Upper lobe of right lung (tissue), 1 donor: ENCODE measurements at regions not wholly inside any gene's neighbourhood (a gene's known extent, or its start where the extent isn't known, plus 50 kb on each side); places are given as distances from the start of the nearest gene placed in this dataset.

Experiments used
- ATAC-seq: fragments of 200-7000 bp; cut with Tn5 transposase; one replicate; pipeline ENCODE4 v1.9.1; 2020; ENCODE audit warnings: mild to moderate bottlenecking, moderate library complexity
- DNase-seq: peaks from one replicate; pipeline ENCODE4 v3.0.0-alpha.2; 2020
- H3K27ac ChIP-seq: fragments of 200-600 bp; one replicate; pipeline ENCODE4 v1.8.0; 2022
- H3K27me3 ChIP-seq: fragments of 200-600 bp; one replicate; pipeline ENCODE4 v1.8.0; 2022; ENCODE audit warnings: mild to moderate bottlenecking
- H3K36me3 ChIP-seq: fragments of 200-600 bp; one replicate; pipeline ENCODE4 v1.8.0; 2022
- H3K4me1 ChIP-seq: fragments of 200-600 bp; one replicate; pipeline ENCODE4 v1.8.0; 2022
- H3K4me3 ChIP-seq: fragments of 200-600 bp; one replicate; pipeline ENCODE4 v1.8.0; 2022; ENCODE audit warnings: mild to moderate bottlenecking
- H3K9me3 ChIP-seq: fragments of 200-600 bp; one replicate; pipeline ENCODE4 v1.8.0; 2022
- intact Hi-C: fragments of 100-400 bp; cut with DNase I; formaldehyde crosslinking; loops from one replicate; pipeline ENCODE4 v1.11.0; 2022
- TF ChIP-seq, protein P1 (sequence below): fragments of 200-600 bp; IDR thresholded peaks from one replicate; pipeline ENCODE4 v1.8.0; 2022; ENCODE audit warnings: antibody characterized with exemption
- donor health status: DM: no; HTN: yes; CAD: no; lungs with severe emphysema.

DNA sequence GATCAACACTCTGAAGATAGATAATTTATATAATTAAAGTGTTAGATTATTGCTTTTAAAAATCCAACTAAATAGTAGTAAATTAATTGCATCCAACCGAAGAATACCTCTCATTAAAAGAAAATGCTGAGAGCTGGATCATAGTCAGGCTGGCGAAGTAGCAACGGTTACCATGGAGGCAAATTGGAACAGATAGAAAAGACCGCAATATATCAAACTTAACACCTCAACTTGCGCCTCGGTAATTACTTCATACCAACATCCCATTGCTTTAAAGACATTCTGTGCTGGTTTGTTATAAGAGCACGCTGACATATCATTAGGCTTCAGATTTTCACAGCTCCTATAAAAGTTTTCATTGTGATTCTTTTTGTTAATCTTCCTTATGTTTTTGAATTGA lies 183.8 kb upstream of the ZC3H15 start:
- Histone ChIP-seq H3K9me3 (no peaks in the 10 kb centered on the region), H3K27me3 (no peaks in the 10 kb centered on the region), H3K4me3 (no peak overlapping the region), H3K27ac (no peak overlapping the region), H3K36me3 (no peaks in the 10 kb centered on the region), H3K4me1 (no peaks in the 10 kb centered on the region)
- DNase-seq (no peak), ATAC-seq (no peak)
- TF ChIP-seq, protein P1, sequence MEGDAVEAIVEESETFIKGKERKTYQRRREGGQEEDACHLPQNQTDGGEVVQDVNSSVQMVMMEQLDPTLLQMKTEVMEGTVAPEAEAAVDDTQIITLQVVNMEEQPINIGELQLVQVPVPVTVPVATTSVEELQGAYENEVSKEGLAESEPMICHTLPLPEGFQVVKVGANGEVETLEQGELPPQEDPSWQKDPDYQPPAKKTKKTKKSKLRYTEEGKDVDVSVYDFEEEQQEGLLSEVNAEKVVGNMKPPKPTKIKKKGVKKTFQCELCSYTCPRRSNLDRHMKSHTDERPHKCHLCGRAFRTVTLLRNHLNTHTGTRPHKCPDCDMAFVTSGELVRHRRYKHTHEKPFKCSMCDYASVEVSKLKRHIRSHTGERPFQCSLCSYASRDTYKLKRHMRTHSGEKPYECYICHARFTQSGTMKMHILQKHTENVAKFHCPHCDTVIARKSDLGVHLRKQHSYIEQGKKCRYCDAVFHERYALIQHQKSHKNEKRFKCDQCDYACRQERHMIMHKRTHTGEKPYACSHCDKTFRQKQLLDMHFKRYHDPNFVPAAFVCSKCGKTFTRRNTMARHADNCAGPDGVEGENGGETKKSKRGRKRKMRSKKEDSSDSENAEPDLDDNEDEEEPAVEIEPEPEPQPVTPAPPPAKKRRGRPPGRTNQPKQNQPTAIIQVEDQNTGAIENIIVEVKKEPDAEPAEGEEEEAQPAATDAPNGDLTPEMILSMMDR = no peak
- intact Hi-C loops = no loop called here

DNA sequence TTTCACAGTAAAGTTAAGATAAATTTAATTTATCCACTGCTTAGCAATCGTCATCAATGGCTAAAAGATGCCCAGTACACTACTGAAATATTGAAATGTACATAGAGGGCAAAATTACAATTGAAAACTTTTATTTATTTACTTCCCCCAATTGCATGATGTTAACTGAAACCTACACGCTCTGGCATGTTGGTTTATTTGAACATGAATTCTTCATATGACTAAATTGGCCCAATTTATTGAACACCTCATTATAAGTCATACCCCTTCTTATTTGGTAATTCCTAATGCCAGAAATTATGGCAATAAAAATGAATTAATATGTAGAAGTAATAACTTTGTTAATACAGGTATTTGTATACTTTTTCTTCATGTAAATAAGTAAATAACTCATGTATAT lies 183.0 kb upstream of the ZC3H15 start:
- no peak for ATAC-seq
- TF ChIP-seq, protein P1 = no peak
- no peaks in the 10 kb centered on the region for H3K36me3 ChIP-seq
- H3K27ac ChIP-seq = no peak overlapping the region
- no peaks in the 10 kb centered on the region for H3K9me3 ChIP-seq
- no peaks in the 10 kb centered on the region for H3K27me3 ChIP-seq
- no peak overlapping the region for H3K4me3 ChIP-seq
- no peaks in the 10 kb centered on the region for H3K4me1 ChIP-seq
- no peak for DNase-seq
- intact Hi-C loops = no loop called here

DNA sequence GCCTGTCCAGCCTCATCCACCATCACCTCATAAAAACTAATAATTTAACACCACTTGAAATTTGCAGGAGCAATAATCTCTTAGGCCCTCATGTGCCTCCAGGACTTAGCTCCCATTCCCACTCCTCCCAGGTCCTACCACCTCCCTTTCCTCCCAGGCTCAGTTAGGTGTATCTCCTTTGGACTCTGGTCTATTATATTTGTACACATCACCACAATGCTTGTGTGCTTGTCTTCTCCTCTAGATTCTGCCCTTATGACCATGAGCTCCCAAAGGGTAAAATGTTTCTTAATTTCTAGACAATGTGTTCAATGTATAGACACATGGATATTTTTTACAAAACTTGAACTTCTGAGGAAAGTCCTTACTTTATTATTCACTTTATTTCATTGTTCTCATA lies 182.0 kb upstream of the ZC3H15 start:
- no peak overlapping the region for H3K27ac ChIP-seq
- no peaks in the 10 kb centered on the region for H3K36me3 ChIP-seq
- intact Hi-C loops = no loop called here
- no peaks in the 10 kb centered on the region for H3K27me3 ChIP-seq
- no peaks in the 10 kb centered on the region for H3K4me1 ChIP-seq
- TF ChIP-seq, protein P1 = no peak
- no peaks in the 10 kb centered on the region for H3K9me3 ChIP-seq
- no peak for DNase-seq
- ATAC-seq = no peak
- H3K4me3 ChIP-seq = no peak overlapping the region

DNA sequence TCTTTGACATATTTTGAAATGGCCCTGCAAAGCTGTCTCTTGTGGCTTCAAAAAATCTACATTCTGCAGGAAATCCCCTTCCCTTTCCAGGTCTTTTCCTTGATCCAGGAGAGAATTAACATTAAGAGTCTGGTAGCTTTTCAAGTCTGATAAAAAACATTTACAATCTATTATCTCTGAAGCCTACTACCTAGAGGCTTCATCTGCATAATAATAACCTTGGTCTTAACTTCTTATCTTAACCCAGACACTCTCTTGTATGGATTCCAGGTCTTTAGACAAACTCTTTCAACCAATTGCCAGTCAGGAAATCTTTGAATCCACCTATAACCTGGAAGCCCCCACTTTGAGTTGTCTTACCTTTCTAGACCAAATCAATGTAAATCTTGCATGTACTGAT lies 179.3 kb upstream of the ZC3H15 start:
- H3K36me3 ChIP-seq = no peaks in the 10 kb centered on the region
- no peaks in the 10 kb centered on the region for H3K4me1 ChIP-seq
- DNase-seq (no peak), ATAC-seq (no peak)
- no peak overlapping the region for H3K4me3 ChIP-seq
- TF ChIP-seq, protein P1 = no peak
- no peak overlapping the region for H3K27ac ChIP-seq
- intact Hi-C loops = no loop called here
- H3K9me3 ChIP-seq = no peaks in the 10 kb centered on the region
- no peaks in the 10 kb centered on the region for H3K27me3 ChIP-seq

DNA sequence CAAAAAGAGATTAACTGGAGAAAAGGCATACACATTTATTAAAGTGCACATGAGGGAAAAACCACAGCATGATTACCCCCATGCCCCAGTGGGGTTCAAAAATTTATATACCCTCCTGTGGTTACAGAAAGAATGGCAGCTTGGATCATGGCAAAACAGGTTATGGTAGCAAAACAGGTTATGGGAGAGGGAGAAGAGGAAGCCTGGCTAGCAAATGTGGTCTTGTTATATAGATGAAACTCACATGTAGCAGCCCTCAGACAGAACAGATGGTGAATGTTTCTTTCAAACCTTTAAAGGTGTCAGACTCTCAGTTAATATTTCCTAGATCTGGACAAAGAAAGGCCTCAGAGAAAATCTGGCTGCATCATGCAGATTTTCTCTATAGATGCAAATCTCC lies 178.2 kb upstream of the ZC3H15 start:
- H3K36me3 ChIP-seq = no peaks in the 10 kb centered on the region
- intact Hi-C loops = no loop called here
- no peak overlapping the region for H3K27ac ChIP-seq
- no peaks in the 10 kb centered on the region for H3K4me1 ChIP-seq
- peaks cover 7% of the 10 kb centered on the region for H3K9me3 ChIP-seq
- H3K4me3 ChIP-seq = no peak overlapping the region
- no peaks in the 10 kb centered on the region for H3K27me3 ChIP-seq
- TF ChIP-seq, protein P1 = no peak
- ATAC-seq = no peak
- no peak for DNase-seq

DNA sequence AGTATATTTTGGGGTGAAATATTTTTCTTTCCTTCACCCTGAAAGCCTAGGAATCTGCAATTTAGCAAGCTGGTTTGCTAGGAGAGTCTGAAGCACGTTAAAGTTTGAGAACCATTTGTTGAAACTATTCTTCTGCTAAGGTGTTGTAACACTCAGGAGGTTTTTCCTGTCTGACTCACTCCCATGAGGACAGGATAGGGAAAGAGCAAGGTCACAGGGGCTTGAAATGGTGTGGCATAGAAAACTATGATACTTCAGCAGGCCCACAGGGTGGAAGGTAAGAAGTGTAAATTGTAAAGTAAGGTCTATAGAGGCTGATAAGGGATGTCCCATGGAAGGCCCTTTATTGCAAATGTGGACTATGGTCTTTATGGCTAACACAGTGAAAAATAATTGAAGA lies 177.7 kb upstream of the ZC3H15 start:
- Histone ChIP-seq H3K27ac (no peak overlapping the region), H3K9me3 (peaks cover 7% of the 10 kb centered on the region), H3K36me3 (no peaks in the 10 kb centered on the region), H3K4me1 (no peaks in the 10 kb centered on the region), H3K4me3 (no peak overlapping the region), H3K27me3 (no peaks in the 10 kb centered on the region)
- intact Hi-C loops = no loop called here
- TF ChIP-seq, protein P1 = no peak
- DNase-seq (no peak), ATAC-seq (no peak)
